Body of pancreas (tissue), 4 donors: ENCODE measurements at regions not wholly inside any gene's neighbourhood (a gene's known extent, or its start where the extent isn't known, plus 50 kb on each side); places are given as distances from the start of the nearest gene placed in this dataset.

Experiments used
- POLR2A ChIP-seq, 3 donors: fragments of 450-650 bp; IDR thresholded peaks; one replicate each; pipeline ENCODE4 v1.6.1; 2016; ENCODE audit warnings: antibody characterized with exemption in 3 of 3, mild to moderate bottlenecking in 2 of 3
- TF ChIP-seq, protein P1 (sequence below), 7 experiments: fragments of 450-650 bp in 4 of 7; fragments of 200-600 bp in 3 of 7; sonication (generic) in 3 of 7; IDR thresholded peaks; one replicate each; pipeline ENCODE4 v1.5.1; 2016 to 2019; ENCODE audit warnings: antibody characterized with exemption in 7 of 7

- TF ChIP-seq, protein P1, sequence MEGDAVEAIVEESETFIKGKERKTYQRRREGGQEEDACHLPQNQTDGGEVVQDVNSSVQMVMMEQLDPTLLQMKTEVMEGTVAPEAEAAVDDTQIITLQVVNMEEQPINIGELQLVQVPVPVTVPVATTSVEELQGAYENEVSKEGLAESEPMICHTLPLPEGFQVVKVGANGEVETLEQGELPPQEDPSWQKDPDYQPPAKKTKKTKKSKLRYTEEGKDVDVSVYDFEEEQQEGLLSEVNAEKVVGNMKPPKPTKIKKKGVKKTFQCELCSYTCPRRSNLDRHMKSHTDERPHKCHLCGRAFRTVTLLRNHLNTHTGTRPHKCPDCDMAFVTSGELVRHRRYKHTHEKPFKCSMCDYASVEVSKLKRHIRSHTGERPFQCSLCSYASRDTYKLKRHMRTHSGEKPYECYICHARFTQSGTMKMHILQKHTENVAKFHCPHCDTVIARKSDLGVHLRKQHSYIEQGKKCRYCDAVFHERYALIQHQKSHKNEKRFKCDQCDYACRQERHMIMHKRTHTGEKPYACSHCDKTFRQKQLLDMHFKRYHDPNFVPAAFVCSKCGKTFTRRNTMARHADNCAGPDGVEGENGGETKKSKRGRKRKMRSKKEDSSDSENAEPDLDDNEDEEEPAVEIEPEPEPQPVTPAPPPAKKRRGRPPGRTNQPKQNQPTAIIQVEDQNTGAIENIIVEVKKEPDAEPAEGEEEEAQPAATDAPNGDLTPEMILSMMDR (IDR thresholded peaks at IDR 0.05): no peak
- no peak for TF ChIP-seq POLR2A (IDR thresholded peaks at IDR 0.05)
Observed at GRCh38 chr3:73685061-73685460, 60.3 kb upstream of the PDZRN3 start.
